HG02840 (cell line): ENCODE measurements at regions not wholly inside any gene's neighbourhood (a gene's known extent, or its start where the extent isn't known, plus 50 kb on each side); places are given as distances from the start of the nearest gene placed in this dataset.

Experiments used
- ATAC-seq: cut with Tn5 transposase; IDR thresholded peaks from one replicate; pipeline ENCODE4 v1.9.1; 2021; ENCODE audit warnings: mild to moderate bottlenecking, moderate library complexity, moderate number of reproducible peaks; ENCODE audit not compliant: unreplicated experiment, low FRiP score

DNA sequence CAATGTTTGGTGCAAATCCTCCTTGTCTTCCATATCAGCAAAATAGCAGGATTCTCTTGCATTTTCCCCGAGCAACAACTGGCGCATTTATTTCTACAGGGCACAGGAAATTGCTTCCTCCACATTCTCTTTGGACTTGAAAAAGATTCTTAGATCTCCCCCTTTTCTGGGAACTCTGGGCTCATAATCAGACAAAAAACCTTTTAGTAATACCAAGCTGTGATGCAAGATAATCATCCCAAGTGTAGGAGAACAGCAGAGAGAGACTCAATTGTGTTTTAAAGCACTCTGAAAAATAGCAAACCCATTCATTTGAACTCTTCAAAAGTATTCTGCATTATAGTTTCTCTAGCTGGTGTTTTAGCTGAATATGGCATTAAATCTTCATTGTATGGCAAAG, 419.6 kb upstream of the NPVF start:
- ATAC-seq = no peak

DNA sequence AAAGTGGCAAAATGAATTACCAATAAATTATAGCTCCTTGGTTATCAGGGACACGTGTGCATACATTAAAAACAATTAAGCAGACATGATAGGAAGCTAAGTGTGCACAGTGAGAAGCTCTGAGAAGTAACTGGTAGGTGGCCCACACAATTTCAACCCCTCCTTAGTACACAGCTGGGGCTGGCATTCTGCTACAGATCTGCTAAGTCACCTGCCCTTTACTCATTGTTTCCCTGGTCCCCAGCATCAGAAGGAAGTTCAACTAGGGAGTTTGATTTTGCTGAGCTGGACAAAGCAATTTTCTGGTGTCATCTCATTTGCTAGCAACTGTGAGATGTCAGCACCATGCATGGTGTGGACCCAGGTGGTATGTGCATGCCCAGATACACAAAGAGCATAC, 424.1 kb upstream of the NPVF start:
- no peak for ATAC-seq

GRCh38 chr7:25653384-25653783, 425.1 kb upstream of the NPVF start:
- ATAC-seq = no peak

DNA sequence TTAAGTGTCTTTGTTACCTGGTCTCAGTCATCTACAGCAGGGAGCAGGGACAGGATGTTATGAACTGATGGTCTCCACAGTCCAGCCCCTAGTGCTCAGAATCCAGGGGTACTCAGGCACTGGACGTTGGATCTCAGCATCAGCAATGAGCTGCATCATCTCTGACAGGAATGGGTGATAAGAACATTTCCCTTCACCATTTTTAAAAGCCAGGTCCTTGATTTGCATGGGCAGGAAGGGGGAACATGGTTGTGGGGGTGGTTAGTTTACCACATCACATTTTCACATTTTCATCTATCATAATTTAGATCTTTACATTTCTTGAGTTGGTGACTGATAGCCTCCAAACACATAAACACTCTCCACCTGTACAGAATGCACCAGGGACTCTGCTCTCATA, 427.8 kb upstream of the NPVF start:
- ATAC-seq = no peak

DNA sequence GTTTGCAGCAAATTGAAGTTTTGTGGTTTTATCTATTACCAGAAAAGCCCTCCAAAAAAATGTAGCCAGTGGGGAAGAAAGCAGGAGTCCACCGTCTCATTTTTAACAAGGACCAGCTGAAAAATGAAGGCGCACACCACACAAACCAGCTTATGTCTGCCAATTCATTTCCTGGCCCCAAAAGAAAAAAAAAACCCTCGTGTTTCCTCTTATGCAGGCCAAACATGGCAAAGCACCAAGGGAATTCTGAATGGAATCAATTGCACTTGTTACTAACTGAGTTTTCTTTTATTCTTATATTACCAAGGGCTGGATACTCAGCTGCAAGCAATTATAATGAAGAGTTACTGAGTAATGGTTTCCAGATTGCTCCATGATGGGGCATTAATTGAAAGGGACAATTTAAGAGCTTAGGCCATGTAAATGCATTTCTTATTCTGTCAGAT, 428.3 kb upstream of the NPVF start:
- ATAC-seq = no peak

DNA sequence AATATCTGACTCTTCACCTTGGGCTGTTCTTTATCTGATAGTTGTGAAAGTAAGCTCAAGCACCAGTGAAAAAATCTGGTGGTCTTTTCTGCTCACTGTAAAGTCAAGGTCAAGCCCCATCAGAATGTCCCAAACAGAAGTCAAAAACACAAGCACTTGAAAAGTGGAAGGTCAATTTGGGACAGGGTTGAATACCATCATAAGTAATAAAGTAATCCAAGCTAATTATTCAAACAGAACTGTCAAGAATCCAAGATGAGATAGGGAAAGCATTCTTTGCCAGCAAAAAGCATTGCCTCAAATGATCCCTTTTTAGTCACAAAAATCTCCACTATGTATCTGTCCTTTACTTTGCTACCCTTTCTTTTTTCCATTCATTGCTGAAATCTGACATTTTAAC, 430.1 kb upstream of the NPVF start:
- no peak for ATAC-seq

- no peak for ATAC-seq
These were observed 431.6 kb upstream of the NPVF start for GRCh38 chr7:25659841-25660240.

- ATAC-seq = no peak
These were observed 434.8 kb upstream of the NPVF start for GRCh38 chr7:25662841-25663800.

DNA sequence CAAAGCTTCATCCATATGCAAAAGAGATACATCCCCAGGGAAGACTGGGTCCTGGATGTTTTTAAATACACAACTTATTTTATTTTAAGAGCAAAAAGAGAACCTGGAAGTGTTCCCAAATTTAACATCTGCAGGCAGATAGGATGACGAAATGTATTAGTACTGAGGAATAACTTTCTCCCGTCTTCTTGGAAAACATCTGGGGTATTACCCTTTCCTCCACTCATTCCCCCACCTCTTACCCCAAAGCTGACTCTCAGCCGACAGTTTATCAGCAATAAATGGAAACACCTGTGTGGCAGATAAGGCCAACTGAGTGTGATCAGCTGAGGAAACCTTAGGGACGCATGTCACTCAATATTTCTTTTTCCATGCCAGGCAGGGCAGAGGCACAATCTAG, 435.6 kb upstream of the NPVF start:
- ATAC-seq = no peak

- ATAC-seq = no peak
These were observed 436.3 kb upstream of the NPVF start for GRCh38 chr7:25664593-25664992.

- no peak for ATAC-seq
These were observed 437.1 kb upstream of the NPVF start for GRCh38 chr7:25665374-25665773.

GRCh38 chr7:25665903-25666670, 437.8 kb upstream of the NPVF start:
- ATAC-seq = no peak

GRCh38 chr7:25666671-25667060, 438.4 kb upstream of the NPVF start:
- ATAC-seq = no peak

DNA sequence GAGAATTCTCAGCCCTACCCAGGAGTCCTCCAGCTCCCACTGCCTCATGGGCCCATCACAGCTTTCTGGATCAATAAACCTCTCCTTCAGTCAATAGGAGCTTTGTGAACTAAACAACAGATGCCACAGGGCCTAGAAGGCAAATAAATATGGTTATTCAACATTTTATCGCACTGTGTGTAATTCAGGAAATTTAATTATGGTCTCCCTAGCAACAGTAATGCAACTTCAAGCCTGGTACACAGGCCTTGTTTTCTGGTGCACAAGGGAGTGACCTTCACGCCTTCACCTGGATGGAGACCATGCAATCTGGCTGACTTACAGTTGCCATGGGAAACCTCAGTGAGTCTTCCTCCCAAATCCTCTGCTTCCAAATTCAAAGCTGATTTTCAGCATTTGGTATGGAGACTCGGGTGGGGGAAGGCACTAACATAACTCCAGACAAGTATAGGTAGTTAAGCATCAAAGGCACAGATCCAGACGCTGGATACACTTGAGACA, 441.0 kb upstream of the NPVF start:
- ATAC-seq = no peak

GRCh38 chr7:25669961-25670841, 441.9 kb upstream of the NPVF start:
- no peak for ATAC-seq

DNA sequence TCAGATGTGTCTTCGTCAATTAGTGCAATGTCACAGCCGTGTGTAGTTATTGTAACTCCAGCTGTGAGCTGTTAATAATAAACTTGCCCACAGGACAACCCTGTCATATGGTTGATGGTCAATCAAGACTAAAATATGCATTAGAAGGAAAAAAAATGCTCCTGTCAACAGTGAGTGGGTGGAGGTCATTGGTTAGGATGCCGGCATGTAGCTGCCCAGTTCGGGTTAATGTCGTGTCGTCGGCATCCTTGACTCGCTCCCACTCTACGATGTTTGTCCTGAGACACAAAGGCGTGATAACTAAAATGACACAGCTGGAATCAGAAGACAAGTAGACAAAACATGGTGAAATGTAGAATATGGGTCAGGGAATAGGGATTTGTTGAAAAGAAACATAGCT, 442.8 kb upstream of the NPVF start:
- no peak for ATAC-seq

GRCh38 chr7:25672496-25672895, 444.2 kb upstream of the NPVF start:
- no peak for ATAC-seq

GRCh38 chr7:25675789-25676474, 447.6 kb upstream of the NPVF start:
- ATAC-seq = no peak

DNA sequence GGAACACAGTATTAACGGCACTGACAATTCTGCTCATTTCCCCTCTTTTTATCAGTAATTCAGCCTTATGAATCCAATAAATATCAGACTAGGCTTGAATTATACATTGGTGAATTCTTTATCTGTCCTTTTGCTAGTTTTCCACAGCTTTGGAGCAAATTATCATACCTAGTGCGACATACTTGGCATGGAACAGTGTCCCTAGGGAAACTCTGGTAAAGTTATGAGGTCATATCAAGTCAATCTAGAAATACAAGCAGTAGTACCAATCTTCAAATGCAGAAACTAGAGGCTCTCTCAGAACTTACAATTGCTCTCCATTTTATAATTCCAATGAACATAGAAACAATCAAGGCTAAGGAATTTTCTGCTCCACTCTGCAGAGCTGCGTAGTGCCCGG, 449.3 kb upstream of the NPVF start:
- no peak for ATAC-seq

- no peak for ATAC-seq
These were observed 449.9 kb upstream of the NPVF start for GRCh38 chr7:25678215-25678614.
